ENCODE measurements at regions not wholly inside any gene's neighbourhood (a gene's known extent, or its start where the extent isn't known, plus 50 kb on each side); places are given as distances from the start of the nearest gene placed in this dataset.
"Not testable (repeated sequence)": the region's sequence is repeated elsewhere in the genome, so short reads cannot be mapped to it uniquely, and the experiment has no call there.

- DNase-seq: not testable (repeated sequence)
Measured at GRCh38 chr2:87319705-87320104, 298.1 kb upstream of the PLGLB1 start.

DNA sequence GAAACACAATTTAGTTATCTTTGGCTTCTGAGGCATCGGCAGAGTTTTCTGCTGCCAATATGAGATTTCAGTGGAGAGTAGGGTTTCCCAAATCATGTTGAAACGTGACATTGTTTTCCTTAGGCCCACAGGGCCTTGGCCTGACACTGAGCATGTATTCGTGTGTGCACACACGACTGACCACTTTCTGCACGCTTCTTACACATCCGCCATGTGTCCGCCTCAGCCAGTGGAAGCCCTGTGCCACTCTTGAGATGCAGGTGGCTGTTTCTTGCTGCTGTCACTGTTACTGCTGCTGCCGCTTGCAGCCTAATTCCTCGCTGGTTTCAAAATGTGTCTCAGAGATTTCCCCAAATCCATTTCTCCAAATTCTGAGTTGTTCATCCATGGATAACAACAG lies 299.6 kb upstream of the PLGLB1 start:
- DNase-seq: not testable (repeated sequence)

GRCh38 chr2:87324335-87325041 lies 302.8 kb upstream of the PLGLB1 start:
- not testable (repeated sequence) for DNase-seq

- not testable (repeated sequence) for DNase-seq
Measured at GRCh38 chr2:87325042-87325910, 303.6 kb upstream of the PLGLB1 start.

- not testable (repeated sequence) for DNase-seq
Measured at GRCh38 chr2:87325911-87326294, 304.3 kb upstream of the PLGLB1 start.

DNA sequence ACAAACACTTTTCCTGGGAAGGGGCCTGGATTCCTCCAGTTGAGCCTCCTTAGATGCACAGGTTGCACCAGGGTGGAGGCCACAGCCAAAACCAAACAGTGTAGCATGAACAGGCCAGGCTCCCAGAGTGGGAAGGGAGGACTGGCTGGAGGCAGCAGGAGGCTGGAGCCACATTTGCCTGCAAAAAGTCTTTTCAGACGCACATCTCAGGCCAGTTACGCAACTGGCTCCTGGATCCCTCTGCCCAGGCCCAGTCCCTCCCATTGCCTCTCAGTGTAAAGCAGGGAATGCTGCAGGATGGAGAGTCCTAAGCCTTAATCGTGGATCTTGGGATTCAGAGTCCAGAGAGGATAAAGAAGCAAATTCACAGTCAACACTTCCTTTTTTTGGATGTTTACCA lies 305.1 kb upstream of the PLGLB1 start:
- DNase-seq: not testable (repeated sequence)

GRCh38 chr2:87327648-87328371 lies 306.2 kb upstream of the PLGLB1 start:
- DNase-seq: not testable (repeated sequence)

- DNase-seq: not testable (repeated sequence)
Measured at GRCh38 chr2:87329529-87329928, 307.9 kb upstream of the PLGLB1 start.

DNA sequence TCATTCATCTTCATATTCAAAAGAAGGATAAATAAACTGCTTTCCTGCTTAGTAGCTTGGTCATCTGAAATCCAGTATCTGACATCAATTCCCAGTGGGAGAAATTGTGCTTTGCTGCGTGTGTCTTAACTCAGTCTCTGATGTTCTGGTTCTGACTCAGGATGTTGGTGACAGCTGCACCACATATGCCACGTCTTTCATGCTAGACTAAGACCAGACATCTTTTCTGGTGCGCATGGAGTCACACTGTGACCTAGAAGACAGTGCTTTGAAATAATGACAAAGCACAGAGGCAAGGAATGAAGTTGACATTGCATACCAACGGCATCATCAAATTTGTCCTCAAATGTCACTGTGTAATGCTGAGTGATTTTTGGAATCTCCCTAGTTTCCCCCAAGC lies 308.8 kb upstream of the PLGLB1 start:
- not testable (repeated sequence) for DNase-seq

DNA sequence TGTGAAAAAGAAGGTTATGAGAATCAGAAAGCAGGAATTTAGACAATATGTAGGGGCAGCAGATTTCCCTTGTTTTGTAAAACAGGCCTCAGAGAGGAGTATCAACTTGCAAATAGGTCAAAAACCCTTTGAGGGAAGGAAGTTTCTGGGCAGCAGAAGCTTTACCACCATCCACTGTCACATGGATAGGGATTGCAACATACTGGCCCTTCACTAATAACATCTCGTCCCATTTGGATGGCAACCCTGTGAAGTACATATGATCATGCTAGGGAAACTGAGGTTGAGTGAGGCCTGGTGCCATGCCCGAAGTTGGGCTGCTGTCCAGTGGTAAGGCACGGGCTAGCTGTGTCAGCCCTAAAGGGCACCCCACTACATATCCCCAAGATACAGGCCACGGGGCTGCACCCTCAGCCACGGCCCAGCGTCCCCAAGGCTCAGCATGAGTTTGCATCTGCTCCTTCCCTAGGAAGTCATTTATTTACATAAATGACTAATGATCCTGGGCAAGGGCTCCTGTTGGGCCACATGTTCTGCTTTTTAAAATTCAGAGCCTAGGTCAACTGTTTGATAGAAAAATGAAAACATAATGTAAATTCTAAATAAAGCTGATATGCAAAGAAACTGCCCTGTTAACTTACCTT lies 310.4 kb upstream of the PLGLB1 start:
- not testable (repeated sequence) for DNase-seq

GRCh38 chr2:87334888-87335287 lies 313.2 kb upstream of the PLGLB1 start:
- not testable (repeated sequence) for DNase-seq

DNA sequence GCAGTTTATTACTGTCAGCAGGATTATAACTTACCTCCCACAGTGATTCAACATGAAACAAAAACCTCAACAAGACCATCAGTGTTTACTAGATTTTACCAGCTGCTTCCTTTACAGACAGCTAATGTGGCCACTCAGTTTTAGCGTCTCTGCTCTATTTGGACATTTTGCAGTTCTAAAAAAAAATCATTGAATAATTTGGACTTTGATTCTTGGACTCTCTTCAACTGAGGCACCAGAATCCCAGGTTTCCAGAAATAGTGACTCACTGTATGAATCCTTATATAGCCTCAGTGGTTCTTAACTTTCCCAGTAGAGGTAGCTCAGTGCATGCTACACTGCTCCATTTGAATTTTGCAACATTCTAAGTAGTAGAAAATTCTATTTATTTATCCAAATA lies 317.4 kb upstream of the PLGLB1 start:
- not testable (repeated sequence) for DNase-seq

- DNase-seq: not testable (repeated sequence)
Measured at GRCh38 chr2:87341601-87342014, 320.0 kb upstream of the PLGLB1 start.

DNA sequence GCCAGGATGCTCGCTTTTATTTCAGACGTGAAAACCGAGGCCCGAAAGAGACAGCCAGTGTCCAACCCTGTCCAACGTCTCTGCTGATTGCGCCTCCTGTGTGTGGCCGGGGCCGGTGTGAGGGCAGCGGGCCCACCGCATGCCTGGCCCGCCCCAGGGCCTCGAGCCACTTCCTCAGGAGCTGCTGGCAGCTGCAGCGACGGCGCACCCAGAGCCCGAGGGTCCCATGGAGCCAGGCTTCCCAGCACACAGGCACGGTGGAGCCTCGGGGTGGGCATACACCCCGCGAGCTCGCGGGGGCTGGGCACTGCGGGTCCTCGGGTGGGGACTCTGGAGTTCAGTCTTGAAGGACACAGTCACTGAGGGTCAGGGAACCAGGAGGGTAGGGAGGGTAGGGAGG lies 320.5 kb upstream of the PLGLB1 start:
- not testable (repeated sequence) for DNase-seq

- not testable (repeated sequence) for DNase-seq
Measured at GRCh38 chr2:87343347-87343746, 321.7 kb upstream of the PLGLB1 start.

DNA sequence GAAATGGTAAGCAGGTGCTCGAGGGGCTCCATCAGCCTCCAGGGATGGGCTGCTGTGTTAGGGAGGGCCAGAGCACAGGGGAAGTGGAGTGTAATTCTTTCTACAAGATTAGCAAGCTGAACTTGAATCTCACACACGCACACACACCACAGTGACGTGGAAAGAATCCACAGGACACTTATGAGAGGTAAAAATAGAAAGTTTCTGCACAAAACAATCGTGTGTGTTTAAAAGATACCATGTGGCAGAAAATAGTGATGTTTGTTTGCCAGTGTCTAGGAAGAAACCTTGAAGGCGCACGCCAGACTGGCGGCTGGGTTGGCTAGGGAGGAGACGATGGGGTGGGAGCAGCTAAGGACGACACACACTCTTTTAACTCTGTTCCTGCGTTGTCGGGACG lies 323.6 kb upstream of the PLGLB1 start:
- not testable (repeated sequence) for DNase-seq

GRCh38 chr2:87348556-87348955 lies 326.9 kb upstream of the PLGLB1 start:
- not testable (repeated sequence) for DNase-seq

DNA sequence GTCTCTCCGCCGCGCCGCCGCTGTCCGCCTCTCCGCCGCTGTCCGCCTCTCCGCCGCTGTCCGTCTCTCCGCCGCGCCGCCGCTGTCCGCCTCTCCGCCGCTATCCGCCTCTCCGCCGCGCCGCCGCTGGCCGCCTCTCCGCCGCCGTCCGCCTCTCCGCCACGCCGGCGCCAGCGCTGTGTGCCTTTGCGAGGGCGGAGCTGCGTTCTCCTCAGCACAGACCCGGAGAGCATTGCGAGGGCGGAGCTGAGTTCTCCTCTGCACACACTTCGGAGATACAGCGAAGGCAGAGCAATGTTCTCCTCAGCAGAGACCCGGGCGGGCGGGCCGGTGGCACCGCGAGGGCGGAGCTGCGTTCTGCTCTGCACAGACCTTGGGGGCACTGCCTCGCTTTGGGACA lies 327.4 kb upstream of the PLGLB1 start:
- DNase-seq: not testable (repeated sequence)

- not testable (repeated sequence) for DNase-seq
Measured at GRCh38 chr2:87352178-87352934, 330.7 kb upstream of the PLGLB1 start.

- not testable (repeated sequence) for DNase-seq
Measured at GRCh38 chr2:87353408-87353807, 331.8 kb upstream of the PLGLB1 start.

GRCh38 chr2:87354102-87354501 lies 332.5 kb upstream of the PLGLB1 start:
- not testable (repeated sequence) for DNase-seq

DNA sequence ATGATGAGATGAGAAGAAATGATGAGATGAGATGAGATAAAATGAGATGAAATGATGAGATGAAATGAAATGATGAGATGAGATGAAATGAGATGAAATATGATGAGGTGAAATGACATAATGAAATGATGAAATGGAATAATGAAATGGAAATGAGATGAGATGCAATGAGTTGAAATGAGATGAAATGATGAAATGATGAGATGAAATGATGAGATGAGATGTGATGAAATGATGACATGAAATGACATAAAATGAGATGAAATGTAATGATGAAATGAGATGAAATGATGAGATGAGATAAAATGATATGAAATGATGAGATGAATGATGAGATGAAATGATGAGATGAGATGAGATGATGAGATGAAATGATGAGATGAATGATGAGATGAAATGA lies 338.6 kb upstream of the PLGLB1 start:
- not testable (repeated sequence) for DNase-seq
